Tibial artery (tissue), 4 donors: ENCODE measurements at regions not wholly inside any gene's neighbourhood (a gene's known extent, or its start where the extent isn't known, plus 50 kb on each side); places are given as distances from the start of the nearest gene placed in this dataset.

ENCODE experiments used
- DNase-seq, 2 donors: peaks; one replicate each; pipeline ENCODE4 v3.0.0-alpha.2; 2019
- H3K27ac ChIP-seq, 2 donors: fragments of 200-600 bp; sonication (generic) in 1 of 2; 1 replicate in 1 of 2; 2 replicates in 1 of 2; pipeline ENCODE4 v1.5.1; 2018 to 2019; ENCODE audit warnings: mild to moderate bottlenecking in 1 of 2
- H3K27me3 ChIP-seq, 2 donors: fragments of 200-600 bp; sonication (generic) in 1 of 2; one replicate each; pipeline versions ENCODE4 v1.5.1 to v1.6.0; 2016 to 2019
- H3K36me3 ChIP-seq, 3 donors: fragments of 200-600 bp; sonication (generic) in 2 of 3; one replicate each; pipeline ENCODE4 v1.5.1; 2016 to 2019; ENCODE audit warnings: mild to moderate bottlenecking in 2 of 3
- H3K4me1 ChIP-seq, 4 donors: fragments of 200-600 bp; sonication (generic) in 2 of 4; 1 replicate in 3 of 4; 2 replicates in 1 of 4; pipeline ENCODE4 v1.5.1; 2016 to 2019
- H3K4me3 ChIP-seq, 2 donors: fragments of 200-600 bp; sonication (generic) in 1 of 2; 1 replicate in 1 of 2; 2 replicates in 1 of 2; pipeline ENCODE4 v1.5.1; 2018 to 2019; ENCODE audit warnings: mild to moderate bottlenecking in 2 of 2
- H3K9me3 ChIP-seq, 3 donors: fragments of 200-600 bp; sonication (generic) in 1 of 3; one replicate each; pipeline ENCODE4 v1.5.1; 2016 to 2019
- CTCF ChIP-seq, 2 experiments: fragments of 200-600 bp in 1 of 2; fragments of 450-650 bp in 1 of 2; IDR thresholded peaks; one replicate each; pipeline ENCODE4 v1.5.1; 2017 to 2019; ENCODE audit warnings: antibody characterized with exemption in 2 of 2, mild to moderate bottlenecking in 1 of 2, moderate library complexity in 1 of 2
- intact Hi-C: fragments of 100-400 bp; cut with DNase I; formaldehyde crosslinking; loops from one replicate; pipeline ENCODE4 v1.15.0; 2023; ENCODE audit warnings: low total_unique reads

- intact Hi-C loops, result no loop called here
- H3K4me1 ChIP-seq, result no peaks in the 10 kb centered on the region
- no peak overlapping the region for H3K4me3 ChIP-seq
- H3K27ac ChIP-seq, result no peak overlapping the region
- H3K36me3 ChIP-seq, result no peaks in the 10 kb centered on the region
- peaks cover 0 to 25% of the 10 kb centered on the region in 2 donors for H3K27me3 ChIP-seq
- DNase-seq, result no peak
- no peaks in the 10 kb centered on the region for H3K9me3 ChIP-seq
- TF ChIP-seq CTCF (IDR thresholded peaks at IDR 0.05), result no peak
Measured at GRCh38 chr11:71198823-71199165, 53.6 kb downstream of the SHANK2 start.

GRCh38 chr11:71198141-71198822 lies 54.1 kb downstream of the SHANK2 start:
- Histone ChIP-seq H3K36me3 (no peaks in the 10 kb centered on the region), H3K9me3 (no peaks in the 10 kb centered on the region), H3K27me3 (peaks cover 0 to 28% of the 10 kb centered on the region in 2 donors), H3K27ac (no peak overlapping the region), H3K4me3 (no peak overlapping the region), H3K4me1 (no peaks in the 10 kb centered on the region)
- DNase-seq, result no peak
- TF ChIP-seq CTCF (IDR thresholded peaks at IDR 0.05), result no peak
- intact Hi-C loops, result no loop called here

GRCh38 chr11:71197096-71197495 lies 55.3 kb downstream of the SHANK2 start:
- Histone ChIP-seq H3K4me1 (no peaks in the 10 kb centered on the region), H3K4me3 (no peak overlapping the region), H3K36me3 (no peaks in the 10 kb centered on the region), H3K27me3 (peaks cover 0 to 27% of the 10 kb centered on the region in 2 donors), H3K9me3 (no peaks in the 10 kb centered on the region), H3K27ac (no peak overlapping the region)
- intact Hi-C loops, result no loop called here
- no peak for TF ChIP-seq CTCF (IDR thresholded peaks at IDR 0.05)
- DNase-seq, result no peak

- intact Hi-C loops, result no loop called here
- H3K4me1 ChIP-seq, result no peaks in the 10 kb centered on the region
- no peak for DNase-seq
- peaks cover 0 to 20% of the 10 kb centered on the region in 2 donors for H3K27me3 ChIP-seq
- H3K36me3 ChIP-seq, result no peaks in the 10 kb centered on the region
- H3K27ac ChIP-seq, result no peak overlapping the region
- no peak overlapping the region for H3K4me3 ChIP-seq
- TF ChIP-seq CTCF (IDR thresholded peaks at IDR 0.05), result no peak
- H3K9me3 ChIP-seq, result no peaks in the 10 kb centered on the region
Measured at GRCh38 chr11:71194710-71195109, 57.7 kb downstream of the SHANK2 start.

GRCh38 chr11:71193431-71193830 lies 58.9 kb downstream of the SHANK2 start:
- Histone ChIP-seq H3K9me3 (no peaks in the 10 kb centered on the region), H3K4me3 (no peak overlapping the region), H3K4me1 (no peaks in the 10 kb centered on the region), H3K36me3 (no peaks in the 10 kb centered on the region), H3K27me3 (peaks cover 0 to 20% of the 10 kb centered on the region in 2 donors), H3K27ac (no peak overlapping the region)
- intact Hi-C loops, result no loop called here
- no peak for DNase-seq
- TF ChIP-seq CTCF (IDR thresholded peaks at IDR 0.05), result no peak

GRCh38 chr11:71192629-71193028 lies 59.7 kb downstream of the SHANK2 start:
- TF ChIP-seq CTCF (IDR thresholded peaks at IDR 0.05), result no peak
- DNase-seq, result no peak

More at GRCh38 chr11:71192629-71193028, 59.7 kb downstream of the SHANK2 start:
- H3K36me3 ChIP-seq, result no peaks in the 10 kb centered on the region
- H3K27me3 ChIP-seq, result peaks cover 0 to 17% of the 10 kb centered on the region in 2 donors
- intact Hi-C loops, result no loop called here
- H3K4me1 ChIP-seq, result no peaks in the 10 kb centered on the region
- no peaks in the 10 kb centered on the region for H3K9me3 ChIP-seq
- H3K27ac ChIP-seq, result no peak overlapping the region
- no peak overlapping the region for H3K4me3 ChIP-seq
